Brain pericyte (primary cell): ENCODE measurements at regions not wholly inside any gene's neighbourhood (a gene's known extent, or its start where the extent isn't known, plus 50 kb on each side); places are given as distances from the start of the nearest gene placed in this dataset.
"Not testable (repeated sequence)": the region's sequence is repeated elsewhere in the genome, so short reads cannot be mapped to it uniquely, and the experiment has no call there.

ENCODE experiments used
- DNase-seq: peaks from one replicate; pipeline ENCODE4 v3.0.0-alpha.2; 2012; ENCODE audit warnings: low read depth, low spot score

DNA sequence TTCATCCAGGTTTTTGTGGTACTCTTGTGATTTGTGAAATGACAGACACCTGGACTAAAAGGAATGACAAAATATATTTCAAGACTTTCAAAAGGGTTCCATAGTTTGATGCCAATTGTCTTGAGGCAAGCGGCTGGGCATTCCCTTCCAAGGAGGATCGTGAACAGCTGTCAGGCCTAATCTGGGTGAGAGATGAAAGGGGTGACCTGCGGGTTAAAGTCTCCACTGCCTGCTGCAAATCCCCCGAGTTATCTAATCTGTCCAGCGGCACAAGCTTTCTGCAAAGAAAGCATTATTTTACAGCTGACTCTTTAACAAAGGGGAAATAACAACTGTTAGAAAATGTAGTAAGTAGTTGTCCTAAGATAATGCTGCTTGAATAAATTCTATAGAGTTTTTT, 128.7 kb upstream of the MB21D2 start:
- no peak for DNase-seq

DNA sequence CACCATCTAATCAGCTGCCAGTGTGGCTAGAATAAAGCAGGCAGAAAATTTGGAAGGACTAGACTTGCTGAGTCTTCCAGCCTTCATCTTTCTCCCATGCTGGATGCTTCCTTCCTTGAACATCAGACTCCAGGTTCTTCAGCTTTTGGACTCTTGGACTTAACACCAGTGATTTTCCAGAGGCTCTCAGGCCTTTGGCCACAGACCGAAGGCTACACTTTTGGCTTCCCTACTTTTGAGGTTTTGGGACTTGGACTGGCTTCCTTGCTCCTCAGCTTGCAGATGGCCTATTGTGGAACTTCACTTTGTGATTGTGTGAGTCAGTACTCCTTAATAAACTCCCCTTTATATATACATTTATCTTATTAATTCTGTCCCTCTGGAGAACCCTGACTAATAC, 129.8 kb upstream of the MB21D2 start:
- not testable (repeated sequence) for DNase-seq

DNA sequence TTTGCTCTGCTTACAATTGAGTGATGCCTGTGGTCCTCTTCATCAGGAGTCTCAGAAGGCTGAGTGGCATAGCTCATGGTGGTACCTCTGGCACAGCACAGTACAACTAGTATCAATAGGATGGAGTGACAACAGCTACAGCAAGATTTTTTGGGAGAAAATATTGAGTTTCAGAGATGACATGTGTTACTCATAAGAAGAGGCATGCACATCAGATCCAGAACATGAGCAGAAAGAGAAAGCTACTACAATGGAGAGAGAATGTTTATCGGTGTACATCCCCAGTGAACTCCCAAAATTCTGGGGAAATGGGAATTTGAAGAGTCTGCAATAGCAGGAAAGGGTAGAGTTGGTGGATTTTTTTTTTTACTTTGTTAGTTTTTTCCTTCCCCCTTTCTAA, 130.5 kb upstream of the MB21D2 start:
- DNase-seq, result no peak

DNA sequence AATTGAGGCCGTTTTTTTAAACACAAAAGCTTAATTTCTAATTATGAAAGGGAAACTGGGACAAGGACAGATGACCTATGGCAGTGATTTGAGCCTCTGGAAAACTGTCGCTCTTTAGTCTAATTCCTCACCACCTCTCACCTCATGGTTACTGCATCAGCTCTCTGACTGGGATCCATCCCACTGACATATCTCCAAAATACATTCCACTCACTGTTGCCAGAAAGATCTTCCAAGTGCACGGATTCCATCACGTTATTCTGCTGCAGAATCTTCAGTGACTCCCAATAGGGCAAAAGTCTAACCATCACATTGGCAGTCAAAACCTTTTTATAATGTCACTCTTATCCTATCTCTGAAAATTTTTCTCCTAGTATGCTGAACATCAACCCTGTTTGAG, 132.3 kb upstream of the MB21D2 start:
- DNase-seq, result no peak

DNA sequence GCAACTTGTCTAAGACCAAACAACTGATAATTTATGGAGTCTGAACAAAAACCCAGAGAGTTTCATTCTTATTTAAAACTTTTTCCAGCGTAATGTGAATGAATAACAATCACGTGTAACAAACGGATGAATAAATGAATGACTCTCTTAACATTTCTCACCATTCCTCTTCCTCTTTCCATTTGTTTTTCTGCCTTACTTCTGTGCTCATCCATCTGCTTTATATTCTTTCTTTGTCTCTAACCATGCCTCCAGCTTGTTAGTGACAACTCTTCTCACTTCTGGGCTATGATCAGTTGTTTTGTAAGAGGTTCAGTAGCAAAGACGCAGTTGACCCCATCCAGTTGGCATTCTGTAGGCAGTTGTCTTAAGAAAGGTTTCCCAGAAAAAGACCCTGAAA, 133.7 kb upstream of the MB21D2 start:
- no peak for DNase-seq

DNA sequence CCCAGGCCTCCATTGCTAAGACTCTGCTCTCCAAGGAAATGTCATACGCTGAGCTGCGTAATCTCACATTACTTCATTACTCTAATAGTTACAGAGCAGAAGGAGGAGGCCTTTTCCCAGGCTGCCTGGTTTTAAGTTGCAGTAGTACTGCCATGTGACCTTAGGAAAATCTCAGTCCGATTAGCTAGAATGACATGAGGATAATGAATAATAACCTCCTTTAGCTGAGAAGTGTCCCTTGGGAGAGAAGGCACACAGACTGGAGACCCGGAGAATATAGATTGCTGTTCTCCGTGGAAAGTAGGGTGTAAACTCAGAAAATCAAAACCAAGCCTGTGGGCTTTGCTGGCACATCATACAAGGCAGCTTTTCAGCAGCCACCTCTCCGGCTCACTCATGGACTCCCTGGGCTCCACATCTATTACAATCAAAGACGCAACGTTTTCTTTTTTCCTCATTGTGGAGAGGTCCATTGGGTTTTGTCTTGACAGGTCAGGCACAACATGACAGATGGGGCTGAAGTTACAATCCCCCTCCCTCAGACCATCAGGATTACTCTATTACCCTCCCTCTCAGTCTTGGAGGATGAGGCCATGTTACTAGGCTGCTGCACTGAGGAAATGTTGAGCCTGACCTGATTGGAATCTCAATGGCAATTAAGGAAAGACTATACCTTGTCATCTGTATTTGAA, 134.8 kb upstream of the MB21D2 start:
- DNase-seq, result no peak

DNA sequence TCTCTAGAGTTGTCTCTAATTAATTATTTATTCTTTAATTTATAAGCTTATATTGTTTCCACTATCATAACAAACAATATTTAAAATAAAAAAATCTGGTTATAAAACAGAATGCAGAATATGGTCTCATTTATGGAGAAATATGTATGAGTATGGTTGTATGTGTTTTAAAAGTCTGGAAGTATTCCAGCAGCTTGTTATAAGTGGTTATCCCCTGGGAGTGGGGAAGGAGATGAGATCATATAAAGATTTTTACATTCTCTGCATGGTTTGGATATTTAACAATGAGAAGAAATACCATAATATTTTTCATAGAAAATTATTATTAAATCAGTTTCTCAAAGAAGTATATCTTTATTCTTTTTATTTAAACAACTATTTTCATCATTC, 135.4 kb upstream of the MB21D2 start:
- no peak for DNase-seq

DNA sequence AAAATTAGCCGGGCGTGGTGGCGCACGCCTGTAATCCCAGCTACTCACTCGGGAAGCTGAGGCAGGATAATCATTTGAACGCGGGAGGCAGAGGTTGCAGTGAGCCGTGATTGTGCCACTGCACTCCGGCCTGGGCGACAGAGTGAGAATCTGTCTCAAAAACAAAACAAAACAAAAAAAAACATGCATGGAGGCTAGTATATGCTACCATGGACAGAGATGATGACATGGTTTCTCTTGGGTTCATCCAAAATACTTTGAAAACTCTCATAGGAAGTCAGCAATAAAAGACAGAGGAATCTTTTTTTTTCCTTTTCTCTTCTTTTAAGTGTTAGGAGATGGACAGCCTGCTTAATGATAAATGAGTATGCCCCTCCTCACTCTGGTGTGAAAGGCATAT, 137.7 kb upstream of the MB21D2 start:
- DNase-seq, result no peak

DNA sequence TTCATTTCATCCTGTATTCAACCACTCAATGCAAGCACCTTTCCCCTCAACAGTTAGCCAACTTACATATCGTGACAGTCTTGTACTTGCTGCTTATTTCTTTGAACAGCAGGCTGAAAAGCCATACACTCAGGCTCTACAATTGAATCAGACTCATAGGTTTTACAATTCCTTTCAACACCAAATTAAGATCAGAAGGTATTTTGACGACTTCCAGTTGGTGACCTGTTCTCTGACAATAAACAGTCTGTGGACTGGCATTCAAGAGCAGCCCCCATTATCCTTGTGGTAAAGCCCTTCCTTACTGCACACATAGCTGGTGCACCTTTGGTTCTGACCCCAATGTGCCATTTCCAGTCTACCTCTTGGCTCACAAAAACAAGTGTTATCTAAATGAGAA, 140.0 kb upstream of the MB21D2 start:
- no peak for DNase-seq

DNA sequence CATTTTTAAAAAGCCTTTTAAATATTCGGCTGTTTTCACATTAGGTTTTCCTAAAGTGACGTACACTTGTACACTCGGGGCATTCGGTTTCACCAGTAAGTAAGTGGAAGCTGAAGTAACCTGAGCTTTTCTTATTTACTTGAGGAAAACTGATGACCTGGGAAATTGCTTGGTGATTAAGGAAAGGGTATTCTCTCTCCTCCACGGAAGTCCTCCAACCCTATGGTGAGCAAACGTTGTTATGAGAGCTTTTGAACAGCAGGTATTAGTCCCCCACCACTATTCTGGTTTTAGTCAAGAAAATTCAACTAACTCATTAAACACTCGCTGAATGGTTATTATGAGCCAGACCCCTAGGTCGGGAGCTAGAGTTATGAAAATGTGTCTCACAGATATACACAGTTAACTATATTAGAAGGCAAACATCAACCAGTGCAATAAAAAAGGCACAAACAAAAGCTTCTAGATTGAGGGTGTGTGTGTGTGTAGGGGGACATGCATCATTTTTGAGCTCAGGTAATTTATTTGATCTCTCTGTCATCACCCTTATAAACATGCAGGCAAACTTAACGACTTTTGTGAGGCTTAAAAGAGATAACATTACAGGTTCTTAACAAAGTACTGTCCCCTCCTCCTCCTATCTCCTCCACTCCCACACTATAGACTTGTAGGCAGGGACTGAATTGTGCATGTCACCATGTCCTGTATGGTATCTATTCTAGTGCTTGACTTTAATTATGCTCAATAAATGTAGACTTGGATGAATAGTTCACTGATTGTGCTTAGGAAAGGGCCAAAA, 143.3 kb upstream of the MB21D2 start:
- DNase-seq, result no peak

DNA sequence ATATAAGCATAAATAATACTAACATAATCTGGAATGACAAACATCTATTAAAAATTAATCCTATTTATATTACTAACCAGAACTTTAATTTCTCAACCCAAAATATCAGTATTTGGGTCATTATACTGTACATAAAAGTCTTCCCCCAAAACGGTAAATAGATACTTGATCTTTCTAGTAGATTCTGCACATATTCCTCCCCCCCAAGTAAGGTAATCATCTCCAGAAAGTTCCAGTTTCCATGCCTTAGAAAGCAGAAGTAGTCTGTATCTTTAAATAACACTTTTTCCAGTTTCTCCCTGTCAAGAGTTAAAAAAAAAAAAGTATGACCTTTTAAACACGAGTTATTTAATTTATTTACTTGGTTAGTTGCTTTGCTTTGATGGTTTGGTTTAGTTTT, 150.7 kb upstream of the MB21D2 start:
- no peak for DNase-seq

DNA sequence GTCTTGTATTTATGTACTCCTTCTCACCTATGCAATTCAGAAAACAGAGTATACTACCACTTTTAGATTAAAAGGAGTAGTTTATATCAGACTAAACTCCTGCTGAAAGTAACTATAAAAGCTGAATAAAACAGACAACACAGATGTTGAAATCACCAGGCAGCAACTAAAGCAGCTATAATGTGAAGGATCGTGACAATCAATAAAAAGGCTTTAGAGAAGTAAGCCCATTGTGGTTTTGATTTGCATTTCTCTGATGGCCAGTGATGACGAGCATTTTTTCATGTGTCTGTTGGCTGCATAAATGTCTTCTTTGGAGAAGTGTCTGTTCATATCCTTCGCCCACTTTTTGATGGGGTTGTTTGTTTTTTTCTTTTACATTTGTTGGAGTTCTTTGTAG, 152.1 kb upstream of the MB21D2 start:
- DNase-seq, result not testable (repeated sequence)

DNA sequence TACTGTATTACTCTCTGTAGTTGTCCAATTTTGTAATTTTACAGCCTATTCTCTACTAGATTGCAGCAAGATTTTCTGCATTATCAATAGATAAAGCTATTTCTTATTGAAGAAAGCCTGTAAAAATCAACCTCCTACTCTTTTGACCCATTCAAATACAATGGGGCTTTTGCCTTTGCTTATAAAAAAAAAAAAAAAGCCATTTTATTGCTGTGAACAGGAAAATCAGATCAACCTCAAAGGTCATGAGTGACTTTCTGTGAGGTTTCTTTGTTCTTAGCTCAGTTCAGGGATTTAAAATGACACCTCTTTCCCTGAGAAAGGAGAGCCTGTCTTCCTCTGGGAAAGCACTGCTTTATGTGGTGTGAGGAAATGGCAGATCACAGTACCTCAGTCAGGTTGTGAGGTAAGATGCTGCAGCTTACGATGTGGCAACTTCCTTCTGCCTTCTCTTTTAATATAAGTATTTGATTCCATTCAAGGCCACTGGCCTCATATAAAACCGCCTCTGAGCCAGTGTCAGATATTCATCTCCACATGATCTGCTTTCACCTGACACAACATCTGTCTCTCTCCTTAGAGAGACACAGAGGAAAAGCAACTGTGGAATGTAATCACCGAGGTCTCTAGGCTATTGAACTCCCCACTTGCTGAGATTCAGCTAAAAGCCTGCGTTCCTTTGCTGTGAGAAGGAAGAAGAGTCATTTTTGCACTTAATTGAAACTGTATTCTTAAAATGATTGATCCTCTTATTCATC, 161.5 kb upstream of the MB21D2 start:
- no peak for DNase-seq

DNA sequence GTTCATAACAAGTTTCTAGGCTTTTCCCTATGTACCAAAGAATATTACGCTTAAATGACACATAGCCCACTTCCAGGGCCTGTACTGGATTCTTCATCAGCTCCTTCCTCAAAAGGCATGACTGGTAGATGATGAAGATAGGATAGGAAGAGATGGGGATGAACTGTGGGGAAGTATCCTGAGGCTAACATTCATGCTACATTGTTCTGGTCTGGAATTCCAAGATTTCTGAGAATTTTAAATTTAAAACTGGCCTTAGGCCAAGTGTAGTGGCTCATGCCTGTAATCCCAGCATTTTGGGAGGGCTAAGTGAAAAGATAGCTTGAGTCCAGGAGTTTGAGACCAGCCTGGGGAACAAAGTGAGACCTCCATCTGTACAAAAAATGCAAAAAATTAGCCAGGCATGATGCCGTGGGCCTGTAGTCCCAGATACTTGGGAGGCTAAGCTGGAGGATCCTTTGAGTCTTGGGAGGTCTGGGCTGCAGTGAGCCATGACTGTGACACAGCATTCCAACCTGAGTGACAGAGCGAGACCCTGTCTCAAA, 160.1 kb upstream of the PLAAT1 start:
- DNase-seq, result no peak

DNA sequence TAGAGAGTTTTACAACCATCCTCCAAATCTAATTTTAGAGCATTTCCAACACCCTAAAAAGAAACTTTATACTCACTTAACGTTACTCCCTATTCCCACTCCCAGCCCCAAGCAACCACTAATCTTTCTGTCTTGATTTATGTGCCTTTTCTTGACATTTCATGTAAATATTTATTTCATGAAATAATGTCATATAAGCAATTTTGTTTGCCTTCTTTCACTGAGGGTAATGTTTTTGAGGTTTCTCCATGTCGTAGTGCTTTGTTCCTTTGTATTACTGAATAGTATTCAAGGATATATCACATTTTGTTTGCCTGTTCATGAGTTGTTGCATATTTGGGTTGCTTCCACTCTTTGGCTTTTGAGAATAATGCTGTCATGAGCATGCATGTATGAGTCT, 155.4 kb upstream of the PLAAT1 start:
- DNase-seq, result no peak

DNA sequence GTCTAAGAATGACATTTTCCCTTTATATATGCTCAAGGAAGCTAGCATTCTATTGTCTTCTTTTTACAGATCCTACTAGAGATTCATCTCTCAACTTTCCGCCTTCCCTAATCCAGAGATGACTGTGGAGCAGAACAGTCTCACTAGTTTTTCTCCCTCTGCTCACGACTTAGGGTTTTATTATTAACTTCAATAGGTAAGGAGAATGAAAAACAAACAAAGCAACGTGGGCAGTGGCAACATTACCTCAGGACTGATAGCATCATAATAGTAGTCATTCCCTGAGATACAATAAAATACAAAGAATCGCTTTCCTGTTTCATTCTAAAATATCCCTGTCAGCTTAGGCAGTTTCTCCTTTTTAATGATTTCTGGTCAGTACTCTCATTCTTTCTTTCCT, 154.3 kb upstream of the PLAAT1 start:
- DNase-seq, result no peak

DNA sequence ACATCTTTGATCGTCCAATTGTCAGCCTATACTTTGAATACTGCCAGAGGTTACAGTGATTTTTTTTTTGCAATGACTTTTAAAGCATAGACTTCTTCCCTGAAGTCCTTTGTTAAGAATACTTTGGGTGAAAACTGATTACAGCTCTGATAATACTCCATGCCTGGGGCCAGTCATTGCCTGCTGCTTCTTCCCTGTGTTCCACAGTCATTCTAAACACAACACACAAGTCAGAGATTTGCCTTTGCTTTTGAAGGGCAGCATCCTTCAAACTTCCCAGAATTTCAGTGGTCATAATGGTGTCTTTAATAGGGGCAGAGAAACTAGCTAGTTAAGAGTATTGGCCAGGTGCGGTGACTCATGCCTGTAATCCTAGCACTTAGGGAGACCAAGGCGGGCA, 153.7 kb upstream of the PLAAT1 start:
- no peak for DNase-seq

DNA sequence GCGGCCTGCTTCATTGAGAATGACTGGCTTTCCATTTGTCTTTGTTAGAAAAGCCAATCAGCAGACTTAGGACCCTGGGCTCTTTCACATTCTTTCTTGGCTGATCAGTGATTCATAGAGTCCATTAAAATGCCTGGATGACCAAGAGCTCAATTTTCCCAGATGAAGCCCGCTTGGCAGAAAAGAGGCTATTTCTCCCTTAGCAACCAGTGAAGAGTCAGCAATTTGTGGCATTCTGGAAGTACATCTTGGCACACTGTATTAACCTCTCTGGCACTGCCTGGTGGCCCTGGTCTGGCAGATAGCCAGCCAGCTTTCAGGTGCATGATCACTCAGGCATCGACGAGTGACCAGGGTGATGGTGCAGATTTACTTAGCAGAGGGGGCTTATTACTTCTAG, 145.7 kb upstream of the PLAAT1 start:
- no peak for DNase-seq

DNA sequence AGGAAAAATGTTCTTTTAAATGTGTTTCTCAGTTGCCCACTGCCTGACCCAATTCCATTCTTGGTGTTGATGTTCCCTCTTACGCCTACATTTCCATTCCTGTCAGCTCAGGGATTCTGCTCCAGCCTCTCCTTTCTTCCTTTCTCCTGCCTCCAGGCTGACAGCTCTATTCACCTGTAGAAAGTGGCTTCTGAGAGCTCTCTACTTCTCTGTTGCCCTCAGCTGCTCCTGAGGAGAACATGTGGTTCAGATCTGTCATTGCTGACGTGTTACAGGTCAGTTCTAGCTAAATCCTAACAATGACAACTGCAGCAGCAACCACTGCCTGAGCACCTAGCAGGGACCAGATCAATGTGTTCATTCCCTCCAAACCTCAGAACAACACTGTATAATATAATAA, 144.9 kb upstream of the PLAAT1 start:
- no peak for DNase-seq

DNA sequence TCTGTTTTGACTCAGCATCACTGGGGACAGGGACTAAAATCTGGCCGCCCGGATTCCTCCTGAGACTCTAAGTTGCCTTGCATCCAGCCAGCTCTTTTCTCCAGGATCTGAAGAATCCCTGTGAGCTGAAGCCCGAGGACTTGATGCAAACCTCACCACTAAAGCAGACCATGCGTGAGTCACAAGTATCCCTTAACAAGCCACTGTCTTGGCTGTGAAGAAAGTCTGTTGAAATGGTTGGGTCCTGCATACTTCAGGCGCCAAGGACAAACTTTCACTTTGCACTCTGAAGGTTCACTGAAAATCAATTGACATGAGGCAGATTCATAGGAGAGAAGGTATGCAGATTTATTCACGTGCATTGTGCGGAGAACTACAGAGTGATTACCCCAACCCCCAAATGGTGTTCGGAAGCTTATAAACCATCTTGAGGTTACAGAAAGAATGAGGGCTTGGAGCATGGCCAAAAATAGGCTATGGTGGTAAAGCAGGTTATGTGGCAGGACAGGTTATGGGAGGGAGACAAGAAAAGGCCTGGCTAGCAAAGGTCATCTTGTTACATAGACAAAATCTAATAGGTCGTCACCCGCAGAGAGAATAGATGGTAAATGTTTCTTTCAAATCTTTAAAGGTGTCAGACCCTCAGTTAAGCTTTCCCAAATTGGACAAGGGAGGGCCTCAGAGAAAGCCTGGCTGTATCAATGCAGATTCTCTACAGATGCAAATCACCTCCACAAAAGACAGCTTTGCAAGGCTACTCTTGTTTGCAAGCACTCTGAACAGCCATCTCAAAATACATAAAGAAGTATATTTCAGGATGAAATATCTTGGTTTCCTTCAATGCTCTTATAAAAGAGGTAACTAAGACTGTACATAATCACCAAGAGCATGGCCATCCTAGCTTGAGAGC, 126.3 kb upstream of the PLAAT1 start:
- DNase-seq, result no peak

DNA sequence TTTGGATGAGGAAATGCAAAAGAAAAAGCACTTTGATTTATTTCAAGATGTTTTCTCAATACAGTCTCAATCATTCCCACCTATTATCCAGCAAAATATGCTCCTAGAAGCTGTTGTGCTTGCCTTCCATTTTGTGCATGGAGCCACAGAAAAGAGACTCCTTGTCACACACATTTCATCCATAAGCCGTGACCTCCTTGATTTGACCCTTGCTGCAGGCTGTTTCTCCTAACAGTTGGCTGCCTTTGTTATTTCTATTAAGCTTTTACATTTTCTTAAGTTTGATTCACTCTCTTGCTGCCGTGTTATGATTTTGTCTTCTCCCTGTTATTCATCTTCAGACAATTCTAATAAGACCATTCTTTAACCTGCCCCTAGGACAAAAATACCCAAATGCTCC, 124.2 kb upstream of the PLAAT1 start:
- no peak for DNase-seq
